ENCODE measurements at regions not wholly inside any gene's neighbourhood (a gene's known extent, or its start where the extent isn't known, plus 50 kb on each side); places are given as distances from the start of the nearest gene placed in this dataset.
"Not testable (repeated sequence)": the region's sequence is repeated elsewhere in the genome, so short reads cannot be mapped to it uniquely, and the experiment has no call there.

GRCh38 chr3:107939691-107940442 lies 151.0 kb downstream of the CD47 start:
- no peak for DNase-seq

GRCh38 chr3:107938143-107938542 lies 152.7 kb downstream of the CD47 start:
- peak; percentile 10 to 24 for DNase-seq

- no peak for DNase-seq
These were observed 156.0 kb downstream of the CD47 start for GRCh38 chr3:107934808-107935207.

- DNase-seq, result no peak
These were observed 157.4 kb downstream of the CD47 start for GRCh38 chr3:107933450-107933849.

GRCh38 chr3:107931326-107931725 lies 159.5 kb downstream of the CD47 start:
- no peak for DNase-seq

GRCh38 chr3:107929088-107929487 lies 161.7 kb downstream of the CD47 start:
- DNase-seq, result no peak

- DNase-seq, result no peak
These were observed 162.8 kb downstream of the CD47 start for GRCh38 chr3:107928084-107928445.

GRCh38 chr3:107927361-107928083 lies 163.3 kb downstream of the CD47 start:
- DNase-seq, result peak; percentile 30 to 37

GRCh38 chr3:107925851-107926250 lies 165.0 kb downstream of the CD47 start:
- no peak for DNase-seq

- DNase-seq, result no peak
These were observed 169.8 kb downstream of the CD47 start for GRCh38 chr3:107921038-107921437.

GRCh38 chr3:107920538-107920937 lies 170.3 kb downstream of the CD47 start:
- DNase-seq, result no peak

GRCh38 chr3:107919239-107919638 lies 171.6 kb downstream of the CD47 start:
- no peak for DNase-seq

GRCh38 chr3:107916171-107916570 lies 174.7 kb downstream of the CD47 start:
- DNase-seq, result no peak

- no peak for DNase-seq
These were observed 175.1 kb downstream of the CD47 start for GRCh38 chr3:107915706-107916105.

- DNase-seq, result peak in 1 of 2 experiments; percentile 9
These were observed 177.1 kb downstream of the CD47 start for GRCh38 chr3:107913701-107914100.

GRCh38 chr3:107911337-107912000 lies 179.4 kb downstream of the CD47 start:
- DNase-seq, result no peak

GRCh38 chr3:107910713-107911259 lies 180.0 kb downstream of the CD47 start:
- no peak for DNase-seq

- DNase-seq, result not testable (repeated sequence)
These were observed 181.2 kb downstream of the CD47 start for GRCh38 chr3:107909583-107909982.

GRCh38 chr3:107907996-107908395 lies 182.8 kb downstream of the CD47 start:
- DNase-seq, result no peak

GRCh38 chr3:107904536-107905066 lies 186.2 kb downstream of the CD47 start:
- no peak for DNase-seq

- DNase-seq, result no peak
These were observed 190.7 kb downstream of the CD47 start for GRCh38 chr3:107899990-107900651.

- no peak for DNase-seq
These were observed 193.3 kb downstream of the CD47 start for GRCh38 chr3:107897471-107898061.

All from AML-193 (cell line).